PC-3 (cell line): ENCODE measurements at regions not wholly inside any gene's neighbourhood (a gene's known extent, or its start where the extent isn't known, plus 50 kb on each side); places are given as distances from the start of the nearest gene placed in this dataset.

ENCODE experiments used
- ATAC-seq: fragments of 200-7000 bp; cut with Tn5 transposase; 2 replicates; pipeline ENCODE4 v1.9.1; 2020; ENCODE audit warnings: mild to moderate bottlenecking, moderate library complexity
- BruUV-seq: library from RNA; stranded (reverse); fragments of 400-500 nt; replicated peaks from 2 replicates; lab custom pipeline; 2021; lab: Mats Ljungman, UMichigan
- CTCF ChIA-PET: fragments of 300-600 bp; sonication (Branson Sonifier 250); formaldehyde crosslinking; loops from one replicate; lab custom pipeline; 2022; ENCODE audit warnings: antibody characterized with exemption; lab: Charles Lee
- POLR2A ChIA-PET: fragments of 300-600 bp; sonication (Branson Sonifier 250); formaldehyde crosslinking; loops from one replicate; lab custom pipeline; 2022; ENCODE audit warnings: antibody characterized with exemption; ENCODE audit not compliant: unreplicated experiment; lab: Charles Lee
- DNase-seq: peaks from one replicate; pipeline ENCODE4 v3.0.0-alpha.2; 2015
- H2AFZ ChIP-seq: fragments of 300-600 bp; sonication (generic); 2 replicates; pipeline ENCODE4 v1.6.0; 2016; ENCODE audit warnings: antibody characterized with exemption, low read length
- H3F3A ChIP-seq: fragments of 300-600 bp; sonication (generic); one replicate; pipeline ENCODE4 v1.6.0; 2017; ENCODE audit warnings: antibody characterized with exemption, low read length, control low read depth, mild to moderate bottlenecking; ENCODE audit not compliant: unreplicated experiment
- H3K27ac ChIP-seq: fragments of 300-600 bp; sonication (generic); 2 replicates; pipeline ENCODE4 v1.5.1; 2016; ENCODE audit warnings: mild to moderate bottlenecking, low read length
- H3K27me3 ChIP-seq: fragments of 300-600 bp; sonication (generic); 2 replicates; pipeline ENCODE4 v1.6.1; 2016; ENCODE audit warnings: low read length, mixed read lengths
- H3K36me3 ChIP-seq: fragments of 300-600 bp; sonication (generic); 2 replicates; pipeline ENCODE4 v1.6.1; 2016; ENCODE audit warnings: low read depth, mixed run types, low read length, mixed read lengths
- H3K4me1 ChIP-seq: fragments of 300-600 bp; sonication (generic); 2 replicates; pipeline ENCODE4 v1.5.1; 2016; ENCODE audit warnings: low read length; ENCODE audit not compliant: insufficient read depth
- H3K4me2 ChIP-seq: fragments of 300-600 bp; sonication (generic); 2 replicates; pipeline ENCODE4 v1.6.0; 2016; ENCODE audit warnings: low read length
- H3K4me3 ChIP-seq: fragments of 300-600 bp; sonication (generic); 2 replicates; pipeline ENCODE4 v1.5.1; 2016; ENCODE audit warnings: mild to moderate bottlenecking, low read length, mixed read lengths
- H3K79me2 ChIP-seq: fragments of 300-600 bp; sonication (generic); 2 replicates; pipeline ENCODE4 v1.6.1; 2017; ENCODE audit warnings: low read length, mixed read lengths
- H3K9ac ChIP-seq: fragments of 300-600 bp; sonication (generic); 2 replicates; pipeline ENCODE4 v1.6.0; 2016; ENCODE audit warnings: mild to moderate bottlenecking, low read length
- H3K9me2 ChIP-seq: fragments of 300-600 bp; sonication (generic); replicated peaks from 2 replicates; pipeline ENCODE4 v1.6.1; 2016; ENCODE audit warnings: mixed run types, low read length, mixed read lengths
- H3K9me3 ChIP-seq: fragments of 300-600 bp; sonication (generic); 2 replicates; pipeline ENCODE4 v1.6.1; 2016; ENCODE audit warnings: low read length, mixed read lengths
- H4K20me1 ChIP-seq: fragments of 300-600 bp; sonication (generic); 2 replicates; pipeline ENCODE4 v1.6.1; 2016; ENCODE audit warnings: low read length, mixed read lengths
- EZH2 ChIP-seq: fragments of 300-600 bp; sonication (generic); IDR thresholded peaks from one replicate; pipeline ENCODE4 v1.6.1; 2017; ENCODE audit warnings: antibody characterized with exemption, mild to moderate bottlenecking, low read length; ENCODE audit not compliant: unreplicated experiment
- EZH2phosphoT487 ChIP-seq: fragments of 300-600 bp; sonication (generic); IDR thresholded peaks from 2 replicates; pipeline ENCODE4 v1.6.1; 2018; ENCODE audit warnings: mild to moderate bottlenecking, antibody characterized with exemption, low read length, borderline replicate concordance
- intact Hi-C: fragments of 100-400 bp; cut with micrococcal nuclease; formaldehyde crosslinking; loops from 2 replicates; pipeline ENCODE4 v1.9.0; 2023
- TF ChIP-seq, protein P1 (sequence below): fragments of 300-600 bp; sonication (generic); conservative IDR thresholded peaks from 2 replicates; pipeline ENCODE4 v1.5.1; 2017; ENCODE audit warnings: antibody characterized with exemption, low read depth, mild to moderate bottlenecking, low read length

DNA sequence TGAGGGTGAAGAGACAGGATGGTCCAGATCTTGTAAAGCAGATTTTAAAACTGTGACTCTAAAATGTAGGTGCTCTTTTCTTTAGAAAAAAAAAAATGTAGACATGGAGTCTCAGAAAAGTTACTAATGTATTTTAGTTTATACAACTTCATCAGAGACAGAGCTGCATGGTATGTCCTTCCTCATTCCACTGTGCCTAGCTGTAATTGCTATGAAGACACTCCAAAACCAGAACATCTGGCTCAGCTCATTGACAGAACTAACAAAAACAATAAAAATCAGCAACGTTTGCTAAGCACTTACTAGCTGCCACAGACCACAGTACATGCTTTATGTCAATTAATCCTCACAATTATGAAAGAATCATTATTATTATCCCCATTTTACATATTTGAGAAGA is 160.7 kb downstream of the BARX2 start:
- ATAC-seq = no peak
- Histone ChIP-seq H3K9me3 (0 out of 2 replicates have a peak, but pooled peaks cover 8% of the 10 kb centered on the region), H2AFZ (no peak overlapping the region), H3K4me3 (no peak overlapping the region), H4K20me1 (no peaks in the 10 kb centered on the region), H3K4me2 (no peak overlapping the region), H3K27ac (no peak overlapping the region), H3K27me3 (peaks cover 25% of the 10 kb centered on the region), H3K4me1 (no peaks in the 10 kb centered on the region), H3K36me3 (no peaks in the 10 kb centered on the region), H3F3A (no peaks in the 10 kb centered on the region), H3K79me2 (no peaks in the 10 kb centered on the region), H3K9ac (no peak overlapping the region), H3K9me2 (no peaks in the 10 kb centered on the region)
- no TSS peak for BruUV-seq
- intact Hi-C loops = no loop called here
- no peak for DNase-seq
- ChIA-PET POLR2A (no interaction called here), CTCF (no interaction called here)
- TF ChIP-seq, protein P1, sequence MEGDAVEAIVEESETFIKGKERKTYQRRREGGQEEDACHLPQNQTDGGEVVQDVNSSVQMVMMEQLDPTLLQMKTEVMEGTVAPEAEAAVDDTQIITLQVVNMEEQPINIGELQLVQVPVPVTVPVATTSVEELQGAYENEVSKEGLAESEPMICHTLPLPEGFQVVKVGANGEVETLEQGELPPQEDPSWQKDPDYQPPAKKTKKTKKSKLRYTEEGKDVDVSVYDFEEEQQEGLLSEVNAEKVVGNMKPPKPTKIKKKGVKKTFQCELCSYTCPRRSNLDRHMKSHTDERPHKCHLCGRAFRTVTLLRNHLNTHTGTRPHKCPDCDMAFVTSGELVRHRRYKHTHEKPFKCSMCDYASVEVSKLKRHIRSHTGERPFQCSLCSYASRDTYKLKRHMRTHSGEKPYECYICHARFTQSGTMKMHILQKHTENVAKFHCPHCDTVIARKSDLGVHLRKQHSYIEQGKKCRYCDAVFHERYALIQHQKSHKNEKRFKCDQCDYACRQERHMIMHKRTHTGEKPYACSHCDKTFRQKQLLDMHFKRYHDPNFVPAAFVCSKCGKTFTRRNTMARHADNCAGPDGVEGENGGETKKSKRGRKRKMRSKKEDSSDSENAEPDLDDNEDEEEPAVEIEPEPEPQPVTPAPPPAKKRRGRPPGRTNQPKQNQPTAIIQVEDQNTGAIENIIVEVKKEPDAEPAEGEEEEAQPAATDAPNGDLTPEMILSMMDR = no peak
- no peak for TF ChIP-seq EZH2
- no peak for TF ChIP-seq EZH2phosphoT487

DNA sequence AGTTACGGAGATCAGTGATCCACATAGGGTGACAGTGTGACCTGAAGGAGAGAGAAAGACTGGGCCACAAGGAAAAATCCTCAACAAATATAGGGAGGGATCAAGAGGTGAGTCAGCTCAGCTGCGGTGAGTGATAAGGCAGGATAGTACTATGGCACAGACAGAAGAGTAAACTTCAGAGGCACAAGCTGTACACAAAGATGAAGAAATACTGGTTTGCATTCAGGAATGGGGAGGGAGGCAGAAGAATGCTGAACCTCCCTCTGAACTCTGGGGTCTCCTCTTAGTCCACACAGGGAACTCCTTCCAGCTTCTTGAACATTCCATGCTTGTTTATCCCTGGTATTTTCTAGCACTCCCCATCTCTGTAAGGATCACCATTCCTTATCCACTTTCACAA is 162.7 kb downstream of the BARX2 start:
- ATAC-seq = no peak
- ChIA-PET CTCF (no interaction called here), POLR2A (no interaction called here)
- H3K79me2 ChIP-seq = no peaks in the 10 kb centered on the region
- no peaks in the 10 kb centered on the region for H3F3A ChIP-seq
- H3K9me2 ChIP-seq = no peaks in the 10 kb centered on the region
- no peaks in the 10 kb centered on the region for H3K36me3 ChIP-seq
- H2AFZ ChIP-seq = no peak overlapping the region
- H3K4me2 ChIP-seq = no peak overlapping the region
- H4K20me1 ChIP-seq = no peaks in the 10 kb centered on the region
- H3K4me1 ChIP-seq = no peaks in the 10 kb centered on the region
- intact Hi-C loops = no loop called here
- peaks cover 6% of the 10 kb centered on the region for H3K27me3 ChIP-seq
- 0 out of 2 replicates have a peak, but pooled peaks cover 8% of the 10 kb centered on the region for H3K9me3 ChIP-seq
- DNase-seq = peak; percentile 16
- H3K9ac ChIP-seq = no peak overlapping the region
- TF ChIP-seq, protein P1 = no peak
- TF ChIP-seq EZH2phosphoT487 (no peak), EZH2 (no peak)
- H3K27ac ChIP-seq = no peak overlapping the region
- BruUV-seq = no TSS peak
- H3K4me3 ChIP-seq = no peak overlapping the region

DNA sequence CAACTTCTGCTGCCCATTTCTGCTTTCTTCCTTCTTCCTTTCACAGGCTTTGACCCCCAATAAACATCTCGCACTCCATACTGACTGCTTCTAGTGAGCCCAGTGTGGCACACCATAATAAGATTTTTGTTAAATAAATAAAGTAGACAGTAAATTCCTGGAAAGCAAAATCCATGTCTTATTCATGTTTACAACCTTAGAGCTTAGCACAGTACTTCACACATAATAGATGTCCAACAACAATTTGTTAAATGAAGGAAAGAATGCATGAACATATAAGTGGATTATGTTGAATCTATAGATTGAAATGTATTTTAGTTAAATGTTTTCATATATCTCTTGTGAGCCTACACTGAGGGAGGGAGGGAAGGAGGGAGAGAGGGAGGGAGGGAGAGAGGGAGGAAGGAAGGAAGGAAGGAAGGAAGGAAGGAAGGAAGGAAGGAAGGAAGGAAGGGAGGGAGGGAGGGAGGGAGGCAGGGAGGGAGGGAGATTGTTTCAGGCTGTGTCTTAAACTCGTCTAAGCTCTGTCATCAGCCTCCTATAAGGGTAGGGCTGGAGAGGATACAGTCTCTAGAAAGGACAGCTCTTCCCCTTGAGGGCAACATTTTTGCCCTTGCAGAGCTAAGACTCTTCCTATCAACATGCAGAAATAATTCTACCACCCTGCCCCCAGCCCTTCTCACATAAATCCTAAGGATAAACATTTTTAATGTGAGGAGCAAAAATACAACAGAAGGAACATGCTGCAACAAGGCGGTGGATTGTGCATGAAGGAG is 168.1 kb downstream of the BARX2 start:
- H3K79me2 ChIP-seq = no peaks in the 10 kb centered on the region
- H3K27me3 ChIP-seq = peaks cover 19% of the 10 kb centered on the region
- CTCF ChIA-PET = no interaction called here
- H3K4me1 ChIP-seq = no peaks in the 10 kb centered on the region
- TF ChIP-seq, protein P1 = no peak
- TF ChIP-seq EZH2 = no peak
- no peak for TF ChIP-seq EZH2phosphoT487
- no peak overlapping the region for H3K9ac ChIP-seq
- no peaks in the 10 kb centered on the region for H3K9me3 ChIP-seq
- no peak overlapping the region for H3K27ac ChIP-seq
- DNase-seq = no peak
- POLR2A ChIA-PET = no interaction called here
- no peak for ATAC-seq
- no peaks in the 10 kb centered on the region for H3K36me3 ChIP-seq
- no peak overlapping the region for H3K4me3 ChIP-seq
- BruUV-seq = no TSS peak
- H2AFZ ChIP-seq = no peak overlapping the region
- H4K20me1 ChIP-seq = no peaks in the 10 kb centered on the region
- no peaks in the 10 kb centered on the region for H3F3A ChIP-seq
- intact Hi-C loops = no loop called here
- no peak overlapping the region for H3K4me2 ChIP-seq
- no peaks in the 10 kb centered on the region for H3K9me2 ChIP-seq
